ENCODE measurements at regions not wholly inside any gene's neighbourhood (a gene's known extent, or its start where the extent isn't known, plus 50 kb on each side); places are given as distances from the start of the nearest gene placed in this dataset.

DNA sequence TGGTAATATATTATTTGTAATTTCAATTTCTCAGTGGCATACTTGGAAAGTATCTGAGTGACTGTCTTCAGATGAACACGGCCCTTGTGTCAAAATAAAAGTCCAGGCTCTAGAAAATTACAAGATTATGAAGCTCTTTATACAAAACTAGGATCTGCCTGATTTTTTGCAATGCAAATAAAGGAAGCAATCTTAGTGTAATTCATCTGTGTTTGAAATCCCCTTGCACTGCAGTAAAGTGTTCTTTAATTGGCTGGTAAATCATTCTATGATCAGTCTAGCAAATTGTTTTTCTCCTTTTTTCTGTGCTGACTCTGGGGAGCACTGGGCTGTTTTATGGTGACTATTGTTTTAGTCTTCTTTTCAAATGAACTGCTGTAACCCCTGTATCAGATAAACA lies 1039.0 kb downstream of the SOCS6 start (continued):
- TF ChIP-seq, protein P1, sequence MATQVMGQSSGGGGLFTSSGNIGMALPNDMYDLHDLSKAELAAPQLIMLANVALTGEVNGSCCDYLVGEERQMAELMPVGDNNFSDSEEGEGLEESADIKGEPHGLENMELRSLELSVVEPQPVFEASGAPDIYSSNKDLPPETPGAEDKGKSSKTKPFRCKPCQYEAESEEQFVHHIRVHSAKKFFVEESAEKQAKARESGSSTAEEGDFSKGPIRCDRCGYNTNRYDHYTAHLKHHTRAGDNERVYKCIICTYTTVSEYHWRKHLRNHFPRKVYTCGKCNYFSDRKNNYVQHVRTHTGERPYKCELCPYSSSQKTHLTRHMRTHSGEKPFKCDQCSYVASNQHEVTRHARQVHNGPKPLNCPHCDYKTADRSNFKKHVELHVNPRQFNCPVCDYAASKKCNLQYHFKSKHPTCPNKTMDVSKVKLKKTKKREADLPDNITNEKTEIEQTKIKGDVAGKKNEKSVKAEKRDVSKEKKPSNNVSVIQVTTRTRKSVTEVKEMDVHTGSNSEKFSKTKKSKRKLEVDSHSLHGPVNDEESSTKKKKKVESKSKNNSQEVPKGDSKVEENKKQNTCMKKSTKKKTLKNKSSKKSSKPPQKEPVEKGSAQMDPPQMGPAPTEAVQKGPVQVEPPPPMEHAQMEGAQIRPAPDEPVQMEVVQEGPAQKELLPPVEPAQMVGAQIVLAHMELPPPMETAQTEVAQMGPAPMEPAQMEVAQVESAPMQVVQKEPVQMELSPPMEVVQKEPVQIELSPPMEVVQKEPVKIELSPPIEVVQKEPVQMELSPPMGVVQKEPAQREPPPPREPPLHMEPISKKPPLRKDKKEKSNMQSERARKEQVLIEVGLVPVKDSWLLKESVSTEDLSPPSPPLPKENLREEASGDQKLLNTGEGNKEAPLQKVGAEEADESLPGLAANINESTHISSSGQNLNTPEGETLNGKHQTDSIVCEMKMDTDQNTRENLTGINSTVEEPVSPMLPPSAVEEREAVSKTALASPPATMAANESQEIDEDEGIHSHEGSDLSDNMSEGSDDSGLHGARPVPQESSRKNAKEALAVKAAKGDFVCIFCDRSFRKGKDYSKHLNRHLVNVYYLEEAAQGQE (IDR thresholded peaks at IDR 0.05; ENCODE audit: low read depth) = no peak
- TF ChIP-seq ZNF274 (IDR thresholded peaks at IDR 0.05; ENCODE audit: low read depth, low read length) = no peak
- TF ChIP-seq, protein P2, sequence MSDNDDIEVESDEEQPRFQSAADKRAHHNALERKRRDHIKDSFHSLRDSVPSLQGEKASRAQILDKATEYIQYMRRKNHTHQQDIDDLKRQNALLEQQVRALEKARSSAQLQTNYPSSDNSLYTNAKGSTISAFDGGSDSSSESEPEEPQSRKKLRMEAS (IDR thresholded peaks at IDR 0.05) = no peak

DNA sequence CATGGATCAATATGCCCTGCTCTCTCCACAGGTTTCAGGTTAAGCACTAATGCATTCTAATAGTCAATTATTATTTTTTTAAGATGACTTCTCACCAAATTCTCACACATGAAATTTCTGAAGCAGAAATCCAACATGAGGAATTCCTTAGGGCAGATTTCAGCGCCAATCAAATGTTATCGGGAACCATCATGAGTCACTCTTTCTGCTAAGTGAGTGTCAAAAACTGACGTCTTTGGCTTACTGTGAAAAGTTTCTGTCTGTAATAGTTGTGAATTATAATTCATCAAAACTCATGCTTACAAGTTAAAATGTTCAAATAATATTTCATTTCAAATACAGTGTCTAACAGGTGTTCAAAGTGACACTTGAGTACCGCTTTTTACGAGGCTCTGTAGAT lies 1038.6 kb downstream of the SOCS6 start:
- no peak for ATAC-seq
- BruUV-seq (replicated peaks) = no TSS peak

More for the DNA sequence above, 1038.6 kb downstream of the SOCS6 start:
- TF ChIP-seq CBX3 (IDR thresholded peaks at IDR 0.05; ENCODE audit: low read depth) = no peak
- TF ChIP-seq FOSL1 (IDR thresholded peaks at IDR 0.05; ENCODE audit: low read depth) = no peak
- RAD21 ChIA-PET (ENCODE audit: low non-redundant PET in 1 of 2, low total read pairs in 2 of 2, uncharacterized antibody in 2 of 2, unreplicated experiment in 2 of 2) = no interaction called here
- Histone ChIP-seq H3K4me2 (ENCODE audit: low read length) (no peak overlapping the region), H3K27me3 (ENCODE audit: insufficient read depth, low read length) (no peaks in the 10 kb centered on the region), H3K4me1 (ENCODE audit: control insufficient read depth in 1 of 2, insufficient read depth in 2 of 2, low read length in 2 of 2) (no peaks in the 10 kb centered on the region), H3K9ac (ENCODE audit: low read length) (no peak overlapping the region), H3K4me3 (replicated peaks in 1 of 2; ENCODE audit: low read depth in 1 of 2, low read length in 2 of 2) (no peak overlapping the region), H3K9me3 (ENCODE audit: control insufficient read depth in 1 of 2, insufficient read depth in 1 of 2, low read depth in 1 of 2, low read length in 2 of 2) (peaks cover 3 to 29% of the 10 kb centered on the region in 2 experiments; a peak in 2 of 4 replicates), H3K79me2 (ENCODE audit: insufficient read depth, low read length) (no peaks in the 10 kb centered on the region), H2AFZ (ENCODE audit: low read depth, low read length, poor library complexity, severe bottlenecking) (no peak overlapping the region), H3K36me3 (ENCODE audit: control insufficient read depth in 1 of 2, insufficient read depth in 2 of 2, low read length in 2 of 2) (no peaks in the 10 kb centered on the region), H3K9me2 (ENCODE audit: insufficient read depth) (no peaks in the 10 kb centered on the region), H3K27ac (ENCODE audit: low read depth, low read length) (no peak overlapping the region), H4K20me1 (ENCODE audit: insufficient read depth) (no peaks in the 10 kb centered on the region; the same call in 1 of the 2 replicates)
- DNase-seq (ENCODE audit: low read depth, low spot score) = no peak
- intact Hi-C loops (cut with micrococcal nuclease) = no loop called here
- CTCF ChIA-PET = no interaction called here
- POLR2A ChIA-PET = no interaction called here

Measured in HCT116 (cell line).